Ovary (tissue), 7 donors: ENCODE measurements at regions not wholly inside any gene's neighbourhood (a gene's known extent, or its start where the extent isn't known, plus 50 kb on each side); places are given as distances from the start of the nearest gene placed in this dataset.

Experiments
- DNase-seq, 5 donors: peaks; one replicate each; pipeline ENCODE4 v3.0.0-alpha.2; 2019 to 2020
- H3K27ac ChIP-seq, 2 donors: fragments of 200-600 bp; one replicate each; pipeline versions ENCODE4 v1.5.1 to v1.8.0; 2019 to 2022
- H3K27me3 ChIP-seq: fragments of 200-600 bp; one replicate; pipeline ENCODE4 v1.8.0; 2022
- H3K36me3 ChIP-seq: fragments of 200-600 bp; sonication (generic); one replicate; pipeline ENCODE4 v1.5.1; 2019
- H3K4me1 ChIP-seq: one replicate; pipeline ENCODE4 v1.8.1; 2013; ENCODE audit warnings: mild to moderate bottlenecking, moderate library complexity; ENCODE audit not compliant: insufficient read depth
- H3K4me3 ChIP-seq: fragments of 200-600 bp; sonication (generic); one replicate; pipeline ENCODE4 v1.5.1; 2017
- H3K9me3 ChIP-seq, 2 donors: fragments of 200-600 bp in 1 of 2; sonication (generic) in 1 of 2; one replicate each; pipeline versions ENCODE4 v1.5.1 to v1.8.1; 2013 to 2019; ENCODE audit warnings: mild to moderate bottlenecking in 1 of 2, moderate library complexity in 1 of 2
- CTCF ChIP-seq, 3 donors: fragments of 450-650 bp in 2 of 3; fragments of 200-600 bp in 1 of 3; IDR thresholded peaks; one replicate each; pipeline versions ENCODE4 v1.5.1 to v1.8.0; 2016 to 2022; ENCODE audit warnings: antibody characterized with exemption in 3 of 3, mild to moderate bottlenecking in 1 of 3
- EP300 ChIP-seq: sonication (generic); formaldehyde crosslinking; IDR thresholded peaks from one replicate; pipeline ENCODE4 v1.6.1; 2017; ENCODE audit warnings: antibody characterized with exemption
- POLR2A ChIP-seq: fragments of 450-650 bp; IDR thresholded peaks from one replicate; pipeline ENCODE4 v1.6.1; 2017; ENCODE audit warnings: antibody characterized with exemption, mild to moderate bottlenecking, moderate library complexity
- WGBS, 3 donors: extraction: QIAGEN DNeasy Blood & Tissue Kit in 1 of 3; methylation state at CpG; one replicate each; pipeline versions ENCODE4 v1.1.5 to v1.1.7; 2013 to 2017; 5-methylcytosine and 5-hydroxymethylcytosine counted together
- intact Hi-C, 4 donors: fragments of 100-400 bp; cut with DNase I; formaldehyde crosslinking; loops; one replicate each; pipeline versions ENCODE4 v1.11.0 to v1.15.1; 2022 to 2023
- donor health status: DM: no; HTN: no; CAD: no; lungs with moderate emphysema.
- donor health status: DM: no; HTN: no; CAD: no.
- donor health status: Bipolar disorder and iron deficiency.
- donor health status: DM: no; HTN: no; CAD: no.
- donor health status: DM: yes; HTN: yes; CAD: no.

GRCh38 chr14:95006051-95006450 lies 151.3 kb downstream of the DICER1 start:
- intact Hi-C loops: no loop called here
- 90 to 95% (median 92%) methylated on average over 3 of the region's 3 CpGs for WGBS, 3 donors
- H3K27me3 ChIP-seq: no peaks in the 10 kb centered on the region
- H3K27ac ChIP-seq: no peak overlapping the region
- peaks cover 4% of the 10 kb centered on the region for H3K4me1 ChIP-seq
- no peak for TF ChIP-seq EP300
- TF ChIP-seq POLR2A: no peak
- TF ChIP-seq CTCF (IDR thresholded peaks at IDR 0.05): no peak
- H3K9me3 ChIP-seq: no peaks in the 10 kb centered on the region
- no peak for DNase-seq
- H3K4me3 ChIP-seq: no peak overlapping the region
- no peaks in the 10 kb centered on the region for H3K36me3 ChIP-seq

GRCh38 chr14:95003099-95003960 lies 154.0 kb downstream of the DICER1 start:
- Histone ChIP-seq H3K4me1 (no peaks in the 10 kb centered on the region), H3K27me3 (no peaks in the 10 kb centered on the region), H3K27ac (no peak overlapping the region), H3K4me3 (no peak overlapping the region), H3K9me3 (no peaks in the 10 kb centered on the region), H3K36me3 (no peaks in the 10 kb centered on the region)
- TF ChIP-seq CTCF (IDR thresholded peaks at IDR 0.05) (no peak), EP300 (no peak), POLR2A (no peak)
- intact Hi-C loops: no loop called here
- no peak for DNase-seq
- WGBS, 3 donors: 73 to 80% (median 77%) methylated on average over 11 of the region's 11 CpGs

- Histone ChIP-seq H3K27me3 (no peaks in the 10 kb centered on the region), H3K4me3 (no peak overlapping the region), H3K36me3 (no peaks in the 10 kb centered on the region), H3K9me3 (no peaks in the 10 kb centered on the region), H3K27ac (no peak overlapping the region), H3K4me1 (no peaks in the 10 kb centered on the region)
- DNase-seq: no peak
- 35 to 48% (median 45%) methylated on average over 10 of the region's 10 CpGs for WGBS, 3 donors
- intact Hi-C loops: no loop called here
- TF ChIP-seq CTCF (IDR thresholded peaks at IDR 0.05): no peak
These were observed 158.6 kb downstream of the DICER1 start for GRCh38 chr14:94998685-94999084.

GRCh38 chr14:94998110-94998509 lies 159.2 kb downstream of the DICER1 start:
- no peaks in the 10 kb centered on the region for H3K4me1 ChIP-seq
- WGBS, 3 donors: 77 to 89% (median 84%) methylated on average over 2 of the region's 2 CpGs
- intact Hi-C loops: no loop called here
- no peaks in the 10 kb centered on the region for H3K9me3 ChIP-seq
- no peak overlapping the region for H3K4me3 ChIP-seq
- no peaks in the 10 kb centered on the region for H3K36me3 ChIP-seq
- TF ChIP-seq CTCF (IDR thresholded peaks at IDR 0.05): no peak
- no peak for TF ChIP-seq EP300
- TF ChIP-seq POLR2A: no peak
- H3K27me3 ChIP-seq: no peaks in the 10 kb centered on the region
- no peak overlapping the region for H3K27ac ChIP-seq
- no peak for DNase-seq
